T-helper 2 cell (primary cell): ENCODE measurements at regions not wholly inside any gene's neighbourhood (a gene's known extent, or its start where the extent isn't known, plus 50 kb on each side); places are given as distances from the start of the nearest gene placed in this dataset.

Source experiments
- DNase-seq, 5 experiments: peaks; one replicate each; pipeline versions ENCODE4 v3.0.0 to v3.0.0-alpha.2; 2012 to 2022

- DNase-seq = no peak
These were observed 771.2 kb upstream of the ARRDC4 start for GRCh38 chr15:97189162-97189780.

- DNase-seq = no peak
These were observed 765.8 kb upstream of the ARRDC4 start for GRCh38 chr15:97194750-97195149.

- no peak for DNase-seq
These were observed 764.2 kb upstream of the ARRDC4 start for GRCh38 chr15:97196048-97197014.

- DNase-seq = no peak
These were observed 761.0 kb upstream of the ARRDC4 start for GRCh38 chr15:97199393-97200051.

- DNase-seq = no peak
These were observed 760.3 kb upstream of the ARRDC4 start for GRCh38 chr15:97200161-97200560.

GRCh38 chr15:97210277-97210676, 750.2 kb upstream of the ARRDC4 start:
- no peak for DNase-seq

GRCh38 chr15:97215629-97216028, 744.9 kb upstream of the ARRDC4 start:
- DNase-seq = no peak

- no peak for DNase-seq
These were observed 736.3 kb upstream of the ARRDC4 start for GRCh38 chr15:97224191-97224641.

GRCh38 chr15:97234851-97235610, 725.5 kb upstream of the ARRDC4 start:
- DNase-seq = peak in 1 of 5 experiments; percentile 10

GRCh38 chr15:97235611-97235985, 724.9 kb upstream of the ARRDC4 start:
- no peak for DNase-seq

- DNase-seq = no peak
These were observed 724.4 kb upstream of the ARRDC4 start for GRCh38 chr15:97236140-97236539.

GRCh38 chr15:97237160-97237559, 723.3 kb upstream of the ARRDC4 start:
- no peak for DNase-seq

- DNase-seq = no peak
These were observed 712.1 kb upstream of the ARRDC4 start for GRCh38 chr15:97248376-97248775.

GRCh38 chr15:97259943-97260342, 700.6 kb upstream of the ARRDC4 start:
- DNase-seq = no peak

GRCh38 chr15:97301166-97301565, 659.3 kb upstream of the ARRDC4 start:
- DNase-seq = no peak

- no peak for DNase-seq
These were observed 644.1 kb upstream of the ARRDC4 start for GRCh38 chr15:97316362-97316761.

- no peak for DNase-seq
These were observed 643.3 kb upstream of the ARRDC4 start for GRCh38 chr15:97317163-97317562.

- DNase-seq = no peak
These were observed 641.2 kb upstream of the ARRDC4 start for GRCh38 chr15:97319291-97319690.

GRCh38 chr15:97346221-97346620, 614.3 kb upstream of the ARRDC4 start:
- no peak for DNase-seq

- no peak for DNase-seq
These were observed 609.7 kb upstream of the ARRDC4 start for GRCh38 chr15:97350813-97351212.

GRCh38 chr15:97383516-97383915, 577.0 kb upstream of the ARRDC4 start:
- DNase-seq = no peak

- no peak for DNase-seq
These were observed 573.6 kb upstream of the ARRDC4 start for GRCh38 chr15:97386940-97387339.

- no peak for DNase-seq
These were observed 559.3 kb upstream of the ARRDC4 start for GRCh38 chr15:97401195-97401594.
